SK-N-SH treated with all-trans-retinoic acid at 6 μM for 48 hours (cell line): ENCODE measurements at regions not wholly inside any gene's neighbourhood (a gene's known extent, or its start where the extent isn't known, plus 50 kb on each side); places are given as distances from the start of the nearest gene placed in this dataset.

Source experiments
- BACH2 ChIP-seq: fragments of 250-450 bp; sonication (Bioruptor Pico); IDR thresholded peaks from 2 replicates; pipeline ENCODE4 v1.9.0; 2021; ENCODE audit warnings: mild to moderate bottlenecking, borderline replicate concordance
- CREB5 ChIP-seq: fragments of 250-450 bp; sonication (Bioruptor Pico); IDR thresholded peaks from 2 replicates; pipeline ENCODE4 v1.5.1; 2020; ENCODE audit warnings: low read depth, mild to moderate bottlenecking, moderate library complexity
- CSDC2 ChIP-seq: fragments of 250-450 bp; sonication (Bioruptor Pico); IDR thresholded peaks from 2 replicates; pipeline ENCODE4 v1.5.0; 2020; ENCODE audit warnings: mild to moderate bottlenecking, moderate library complexity
- ESRRG ChIP-seq: fragments of 250-450 bp; sonication (Bioruptor Pico); IDR thresholded peaks from 2 replicates; pipeline ENCODE4 v1.6.1; 2021; ENCODE audit warnings: mild to moderate bottlenecking
- GLIS3 ChIP-seq: fragments of 250-450 bp; sonication (Bioruptor Pico); IDR thresholded peaks from 2 replicates; pipeline ENCODE4 v1.5.0; 2020; ENCODE audit warnings: mild to moderate bottlenecking, moderate library complexity
- POU6F1 ChIP-seq: fragments of 250-450 bp; sonication (Bioruptor Pico); IDR thresholded peaks from 2 replicates; pipeline ENCODE4 v1.8.0; 2021; ENCODE audit warnings: low read depth, mild to moderate bottlenecking, moderate library complexity, borderline replicate concordance
- PPARA ChIP-seq: fragments of 250-450 bp; sonication (Bioruptor Pico); IDR thresholded peaks from 2 replicates; pipeline ENCODE4 v1.5.0; 2020; ENCODE audit warnings: mild to moderate bottlenecking, borderline replicate concordance
- ZFP30 ChIP-seq: fragments of 450-650 bp; formaldehyde crosslinking; IDR thresholded peaks from 2 replicates; pipeline ENCODE4 v1.5.0; 2022; ENCODE audit warnings: mild to moderate bottlenecking, moderate library complexity
- ZNF70 ChIP-seq: fragments of 450-650 bp; formaldehyde crosslinking; IDR thresholded peaks from 2 replicates; pipeline ENCODE4 v1.5.0; 2020; ENCODE audit warnings: mild to moderate bottlenecking, moderate library complexity
- TF ChIP-seq, protein P1 (sequence below): fragments of 250-450 bp; sonication (Bioruptor Pico); IDR thresholded peaks from 2 replicates; pipeline ENCODE4 v1.5.1; 2021; ENCODE audit warnings: mild to moderate bottlenecking, moderate library complexity
- TF ChIP-seq, protein P2 (sequence below): fragments of 250-450 bp; sonication (Bioruptor Pico); IDR thresholded peaks from 2 replicates; pipeline ENCODE4 v1.8.0; 2020; ENCODE audit warnings: mild to moderate bottlenecking, moderate library complexity, borderline replicate concordance

GRCh38 chrX:38989076-38989475, 187.8 kb downstream of the MID1IP1 start:
- TF ChIP-seq POU6F1 (CRISPR knock-in tag): no peak
- TF ChIP-seq ZNF70 (CRISPR knock-in tag): no peak
- TF ChIP-seq CSDC2 (CRISPR knock-in tag): no peak
- TF ChIP-seq, protein P1, sequence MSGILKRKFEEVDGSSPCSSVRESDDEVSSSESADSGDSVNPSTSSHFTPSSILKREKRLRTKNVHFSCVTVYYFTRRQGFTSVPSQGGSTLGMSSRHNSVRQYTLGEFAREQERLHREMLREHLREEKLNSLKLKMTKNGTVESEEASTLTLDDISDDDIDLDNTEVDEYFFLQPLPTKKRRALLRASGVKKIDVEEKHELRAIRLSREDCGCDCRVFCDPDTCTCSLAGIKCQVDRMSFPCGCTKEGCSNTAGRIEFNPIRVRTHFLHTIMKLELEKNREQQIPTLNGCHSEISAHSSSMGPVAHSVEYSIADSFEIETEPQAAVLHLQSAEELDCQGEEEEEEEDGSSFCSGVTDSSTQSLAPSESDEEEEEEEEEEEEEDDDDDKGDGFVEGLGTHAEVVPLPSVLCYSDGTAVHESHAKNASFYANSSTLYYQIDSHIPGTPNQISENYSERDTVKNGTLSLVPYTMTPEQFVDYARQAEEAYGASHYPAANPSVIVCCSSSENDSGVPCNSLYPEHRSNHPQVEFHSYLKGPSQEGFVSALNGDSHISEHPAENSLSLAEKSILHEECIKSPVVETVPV (CRISPR knock-in tag): no peak
- TF ChIP-seq CREB5: no peak
- TF ChIP-seq GLIS3 (CRISPR knock-in tag): no peak
- TF ChIP-seq, protein P2, sequence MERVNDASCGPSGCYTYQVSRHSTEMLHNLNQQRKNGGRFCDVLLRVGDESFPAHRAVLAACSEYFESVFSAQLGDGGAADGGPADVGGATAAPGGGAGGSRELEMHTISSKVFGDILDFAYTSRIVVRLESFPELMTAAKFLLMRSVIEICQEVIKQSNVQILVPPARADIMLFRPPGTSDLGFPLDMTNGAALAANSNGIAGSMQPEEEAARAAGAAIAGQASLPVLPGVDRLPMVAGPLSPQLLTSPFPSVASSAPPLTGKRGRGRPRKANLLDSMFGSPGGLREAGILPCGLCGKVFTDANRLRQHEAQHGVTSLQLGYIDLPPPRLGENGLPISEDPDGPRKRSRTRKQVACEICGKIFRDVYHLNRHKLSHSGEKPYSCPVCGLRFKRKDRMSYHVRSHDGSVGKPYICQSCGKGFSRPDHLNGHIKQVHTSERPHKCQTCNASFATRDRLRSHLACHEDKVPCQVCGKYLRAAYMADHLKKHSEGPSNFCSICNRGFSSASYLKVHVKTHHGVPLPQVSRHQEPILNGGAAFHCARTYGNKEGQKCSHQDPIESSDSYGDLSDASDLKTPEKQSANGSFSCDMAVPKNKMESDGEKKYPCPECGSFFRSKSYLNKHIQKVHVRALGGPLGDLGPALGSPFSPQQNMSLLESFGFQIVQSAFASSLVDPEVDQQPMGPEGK (CRISPR knock-in tag): no peak
- no peak for TF ChIP-seq ZFP30
- no peak for TF ChIP-seq PPARA
- TF ChIP-seq BACH2 (CRISPR knock-in tag): no peak
- no peak for TF ChIP-seq ESRRG (CRISPR knock-in tag)
